SKM-1 treated with dmso at 0.1 percent for 144 hours (cell line): ENCODE measurements at regions not wholly inside any gene's neighbourhood (a gene's known extent, or its start where the extent isn't known, plus 50 kb on each side); places are given as distances from the start of the nearest gene placed in this dataset.

Experiments used
- DNase-seq: peaks from one replicate; lab custom pipeline; 2025; ENCODE audit not compliant: unreplicated experiment; lab: John Stamatoyannopoulos, UW

DNA sequence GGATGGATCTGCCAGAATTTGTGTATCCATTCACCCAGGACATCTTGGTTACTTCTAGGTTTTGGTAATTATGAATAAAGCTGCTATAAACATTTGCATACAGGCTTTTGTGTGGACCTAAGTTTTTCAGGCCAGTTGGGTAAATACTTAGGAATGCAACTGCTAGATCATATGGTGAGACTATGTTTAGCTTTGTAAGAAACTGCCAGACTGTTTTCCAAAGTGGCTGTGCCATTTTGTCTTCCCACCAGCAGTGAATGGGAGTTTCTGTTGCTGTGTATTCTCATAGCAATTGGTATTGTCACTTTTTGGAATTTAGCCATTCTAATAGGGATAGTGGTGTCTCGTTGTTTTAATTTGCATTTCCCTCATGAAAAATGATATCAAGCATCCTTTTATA, 133.0 kb downstream of the KIF26A start:
- no peak for DNase-seq

GRCh38 chr14:104274806-104275205, 136.4 kb downstream of the KIF26A start:
- DNase-seq, result no peak

DNA sequence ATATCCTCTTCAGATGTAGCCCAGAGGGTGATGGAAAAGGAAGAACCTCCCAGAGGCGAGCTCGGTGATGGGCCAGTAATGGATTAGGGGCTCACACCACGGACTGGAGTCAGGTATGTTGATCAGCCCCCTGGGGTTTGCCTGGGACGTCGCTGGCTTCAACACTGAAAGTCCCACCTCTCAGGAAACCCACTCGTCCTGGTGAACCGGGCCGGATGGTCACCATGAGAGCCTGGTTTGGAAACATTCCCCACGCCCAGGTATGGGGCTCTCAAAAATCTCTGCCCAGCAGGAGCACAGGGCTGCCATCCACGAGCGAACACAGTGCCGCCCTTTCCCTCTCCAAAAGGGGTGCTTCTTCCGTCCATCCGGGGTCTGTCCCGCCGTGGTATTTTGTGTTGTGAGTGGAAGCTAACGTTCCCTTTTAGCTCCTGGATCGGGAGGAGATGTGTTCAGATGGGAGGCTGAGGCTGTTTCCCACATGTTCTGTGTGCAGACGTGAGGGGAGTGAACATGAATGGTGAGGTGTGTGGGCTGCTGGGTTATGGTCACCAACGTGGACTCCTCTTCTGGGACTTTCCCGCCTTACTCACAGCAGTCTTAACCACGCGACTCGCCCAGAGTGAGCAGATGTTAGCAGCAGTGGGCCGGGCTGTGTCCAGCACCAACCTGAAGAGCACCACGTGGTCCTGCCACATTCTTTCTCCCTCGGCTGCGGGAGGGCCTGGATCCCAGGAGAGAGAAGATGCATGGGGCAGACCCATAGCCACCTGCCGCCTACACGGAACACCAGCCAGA, 139.2 kb downstream of the KIF26A start:
- DNase-seq, result no peak

- no peak for DNase-seq
Observed at GRCh38 chr14:104278214-104278534, 139.8 kb downstream of the KIF26A start.

DNA sequence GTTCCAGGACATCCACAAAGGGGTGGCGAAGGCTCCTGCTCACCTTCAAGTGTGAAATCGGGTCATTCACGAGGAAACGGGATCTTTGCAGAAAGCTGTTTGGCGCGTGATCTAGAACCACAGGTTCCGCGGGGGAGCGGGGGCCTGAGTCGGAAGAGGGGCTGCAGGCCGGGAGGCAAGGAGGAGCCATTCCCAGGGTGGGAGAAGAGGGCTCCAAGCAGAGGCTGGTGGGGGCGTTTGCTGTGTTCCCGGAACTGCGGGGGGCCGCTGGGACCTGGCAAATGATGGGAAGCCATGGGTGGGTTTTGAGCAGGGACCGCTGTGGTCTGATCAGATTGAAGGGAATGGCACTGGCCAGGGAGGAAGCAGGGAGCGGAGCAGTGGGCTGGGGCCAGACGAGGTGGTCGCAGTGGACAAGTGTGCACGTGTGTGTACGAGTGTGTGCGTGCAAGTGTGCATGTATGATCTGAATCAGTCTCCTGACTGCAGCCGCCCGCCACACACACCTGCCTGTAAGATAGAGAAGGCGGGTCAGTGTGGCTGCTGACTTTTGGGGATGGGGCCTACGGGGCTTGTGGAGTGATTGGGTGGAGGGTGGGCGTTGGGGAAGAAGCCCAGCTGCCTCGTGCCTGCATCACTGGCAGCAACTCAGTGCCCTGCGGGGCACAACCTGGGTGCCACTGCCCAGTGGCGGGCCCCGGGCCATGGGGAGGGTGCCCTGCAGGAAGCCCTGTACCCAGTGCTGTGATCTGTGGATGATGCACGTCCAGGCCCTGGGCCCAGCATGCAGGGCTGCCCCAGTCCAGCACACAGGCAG, 141.9 kb downstream of the KIF26A start:
- no peak for DNase-seq

GRCh38 chr14:104280902-104281767, 142.7 kb downstream of the KIF26A start:
- no peak for DNase-seq

DNA sequence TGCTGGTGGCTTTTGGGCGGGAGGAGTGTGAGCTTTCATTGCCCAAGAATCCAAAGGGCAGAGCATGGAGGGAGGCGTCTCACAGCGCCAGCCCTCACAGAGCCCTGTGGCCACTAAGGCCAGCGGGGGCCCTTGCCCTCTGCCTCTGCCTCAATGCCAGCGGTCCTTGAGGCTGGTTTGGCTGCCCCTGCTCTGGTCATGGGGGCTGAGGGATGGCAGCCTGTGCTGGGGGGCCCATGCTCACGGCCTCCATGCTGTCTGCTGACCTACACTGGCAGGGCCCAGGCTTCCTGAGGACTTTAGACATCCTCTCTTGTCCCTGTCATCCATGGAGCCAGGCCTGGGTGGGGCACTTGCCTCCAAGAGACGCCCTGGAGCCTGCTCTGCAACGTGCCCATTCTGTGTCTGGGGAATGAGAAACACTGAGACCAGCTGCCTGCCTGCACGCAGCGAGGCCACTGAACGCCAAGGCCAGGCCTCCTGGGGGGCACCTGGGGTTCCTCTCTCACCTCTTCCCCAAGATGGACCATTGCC, 143.4 kb downstream of the KIF26A start:
- DNase-seq, result no peak

DNA sequence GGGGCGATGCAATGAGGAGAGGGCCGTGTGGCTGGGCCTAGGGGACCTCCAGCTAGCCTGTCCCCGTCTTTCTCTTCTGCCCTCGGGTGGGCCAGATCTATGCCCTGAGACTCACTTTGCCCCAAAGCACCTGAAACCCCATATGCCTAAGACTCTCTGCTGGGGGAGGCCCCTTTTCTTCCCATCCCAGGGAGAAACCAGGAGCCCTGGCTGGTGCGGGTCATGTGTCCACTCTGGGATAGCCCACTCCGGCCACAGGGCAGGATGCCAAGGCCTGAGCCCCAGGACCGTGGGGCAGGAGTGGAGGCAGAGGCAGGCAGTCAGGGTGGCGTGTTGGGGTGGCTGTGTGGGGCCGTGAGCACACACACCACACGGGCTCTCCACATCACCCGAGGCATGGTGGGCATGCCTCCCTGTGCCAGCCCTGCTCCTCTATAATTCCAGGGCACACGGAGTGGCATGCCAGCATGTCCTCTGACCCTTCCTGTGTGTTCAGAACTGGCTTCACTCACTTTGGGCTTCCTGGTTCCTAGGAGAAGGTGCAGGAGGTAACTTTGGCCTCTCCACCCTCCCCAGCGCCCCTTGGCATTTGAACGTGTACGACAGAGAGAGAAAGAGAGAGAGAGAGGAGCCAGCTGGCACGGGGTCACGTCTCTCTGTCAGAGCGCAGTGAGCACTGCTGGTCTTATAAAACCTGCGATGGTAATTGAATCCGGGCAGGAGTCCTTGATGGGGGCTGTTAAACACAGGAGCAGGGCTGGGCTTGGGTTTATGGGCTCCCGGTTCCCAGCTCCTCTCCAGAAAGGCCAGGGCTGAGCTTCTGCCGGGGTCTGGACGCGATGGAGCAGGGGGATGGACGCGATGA, 144.2 kb downstream of the KIF26A start:
- no peak for DNase-seq

- DNase-seq, result no peak
Observed at GRCh38 chr14:104283197-104284106, 145.1 kb downstream of the KIF26A start.

DNA sequence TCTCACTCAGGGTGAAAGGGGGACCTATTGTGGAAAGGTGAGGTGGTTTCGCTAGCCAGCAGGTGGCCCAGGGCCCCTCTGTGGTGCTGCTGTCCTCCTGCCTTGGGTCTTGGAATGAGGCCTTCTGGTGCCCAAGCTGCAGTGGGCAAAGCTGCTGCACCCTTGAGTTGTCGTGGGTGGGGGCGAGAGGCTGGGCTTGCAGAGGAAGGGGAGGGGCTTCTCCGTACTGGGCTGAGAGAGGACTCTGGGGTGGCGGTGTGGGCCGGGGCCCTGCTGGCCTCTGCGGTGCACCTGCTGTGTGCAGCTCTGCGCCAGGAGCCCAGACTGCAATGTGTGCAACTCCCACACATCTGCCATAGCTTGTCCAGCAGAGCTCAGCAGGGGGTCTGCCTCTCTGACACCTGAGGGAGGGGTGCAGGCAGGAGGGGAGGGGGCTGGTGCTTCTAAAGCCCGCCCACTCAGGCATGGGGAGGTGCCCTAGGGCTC, 145.8 kb downstream of the KIF26A start:
- DNase-seq, result no peak

- no peak for DNase-seq
Observed at GRCh38 chr14:104284636-104285507, 146.5 kb downstream of the KIF26A start.

GRCh38 chr14:104285508-104285840, 147.1 kb downstream of the KIF26A start:
- DNase-seq, result no peak

DNA sequence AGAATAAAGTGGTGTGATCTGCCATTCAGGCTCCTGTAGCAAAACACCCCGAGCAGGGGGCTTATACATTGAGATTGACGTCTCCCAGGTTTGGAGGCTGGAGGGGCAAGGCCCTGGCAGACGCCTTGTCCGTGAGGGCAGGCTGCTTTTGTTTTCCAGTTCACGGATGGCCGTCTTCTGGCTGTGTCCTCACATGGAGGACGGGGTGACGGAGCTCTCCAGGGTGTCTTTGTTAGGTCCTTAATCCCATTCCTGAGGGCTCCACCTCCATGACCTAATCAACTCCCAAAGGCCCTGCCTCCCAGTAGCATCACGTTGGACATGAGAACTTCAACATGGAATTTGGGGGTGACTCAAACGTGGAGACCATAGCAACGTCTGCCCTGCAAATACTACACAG, 147.7 kb downstream of the KIF26A start:
- DNase-seq, result no peak

DNA sequence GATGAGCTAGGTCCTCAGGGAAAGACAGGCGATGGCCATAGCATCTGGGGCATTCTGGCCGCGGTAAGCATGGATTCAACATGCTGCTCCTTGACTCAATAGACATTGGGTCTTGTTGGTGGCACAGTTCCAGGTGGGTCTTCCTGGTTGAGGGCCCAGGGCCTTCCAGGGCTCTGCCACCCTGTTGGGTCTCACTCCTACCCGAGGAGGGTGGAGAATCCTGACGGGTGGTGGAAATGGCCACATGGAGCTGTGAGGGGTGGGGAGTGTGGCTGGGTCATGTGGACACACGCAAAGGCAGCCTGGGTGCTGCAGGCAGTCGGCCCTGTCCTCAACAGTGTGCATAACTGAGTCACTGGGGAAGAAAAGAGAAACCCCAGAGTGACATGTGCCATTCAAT, 148.1 kb downstream of the KIF26A start:
- no peak for DNase-seq

- no peak for DNase-seq
Observed at GRCh38 chr14:104287301-104288009, 149.1 kb downstream of the KIF26A start.

DNA sequence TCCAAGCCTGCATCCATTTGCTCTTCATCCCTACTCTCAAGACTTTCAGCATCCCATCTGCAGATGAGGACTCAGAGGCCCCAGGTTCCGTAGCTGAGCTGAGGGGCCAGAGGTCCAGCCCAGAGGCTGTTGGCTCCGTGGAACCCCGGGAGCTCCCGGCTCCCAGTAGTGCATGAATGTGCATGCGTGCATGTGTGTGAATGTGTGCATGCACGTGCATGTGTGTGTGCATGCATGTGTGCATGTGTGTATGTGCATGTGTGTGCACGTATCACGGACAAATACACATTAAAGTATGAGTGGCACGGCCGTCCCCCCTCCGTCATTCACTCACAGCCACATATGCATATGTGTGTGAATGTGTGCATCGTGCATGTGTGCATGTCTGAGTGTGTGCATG, 149.9 kb downstream of the KIF26A start:
- no peak for DNase-seq

DNA sequence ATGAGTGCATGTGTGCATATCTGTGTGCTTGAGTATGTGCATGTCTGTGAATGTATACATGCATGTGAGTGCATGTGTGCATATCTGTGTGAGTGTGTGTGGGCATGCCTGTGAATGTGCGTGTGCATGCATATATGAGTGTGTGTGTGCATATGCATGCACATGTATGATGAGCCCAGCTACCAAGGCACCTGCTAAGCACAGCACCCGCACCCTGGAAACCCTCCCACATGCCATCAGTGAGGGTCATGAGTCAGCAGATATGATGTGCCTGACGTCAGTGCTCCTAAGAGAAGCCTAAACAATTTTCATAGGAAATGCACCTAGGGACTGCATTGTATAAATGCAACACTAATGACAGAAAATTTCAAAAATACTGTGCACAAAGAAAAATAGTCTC, 151.1 kb downstream of the KIF26A start:
- DNase-seq, result no peak
